AG04450 (cell line): ENCODE measurements at regions not wholly inside any gene's neighbourhood (a gene's known extent, or its start where the extent isn't known, plus 50 kb on each side); places are given as distances from the start of the nearest gene placed in this dataset.

Source experiments
- CTCF ChIA-PET: fragments of 300-600, 350-600 bp; formaldehyde crosslinking; extraction: SDS; loops from one replicate; lab custom pipeline; 2022; ENCODE audit warnings: antibody characterized with exemption, inconsistent platforms; lab: Charles Lee
- POLR2A ChIA-PET: fragments of 350-600 bp; formaldehyde crosslinking; extraction: SDS; loops from one replicate; lab custom pipeline; 2021; ENCODE audit warnings: antibody characterized with exemption, inconsistent platforms; lab: Yijun Ruan, JAX
- DNase-seq: peaks from one replicate; pipeline ENCODE4 v3.0.0-alpha.2; 2011; ENCODE audit warnings: low read depth, low spot score
- H3K27ac ChIP-seq: one replicate; pipeline ENCODE4 v1.5.1; 2012; ENCODE audit warnings: low read depth, low read length, control low read depth
- H3K27me3 ChIP-seq: one replicate; pipeline ENCODE4 v1.6.0; 2012; ENCODE audit warnings: low read length; ENCODE audit not compliant: control insufficient read depth, insufficient read depth
- H3K4me3 ChIP-seq: 2 replicates; pipeline ENCODE4 v1.5.1; 2011; ENCODE audit warnings: mild to moderate bottlenecking, low read depth, low read length, control low read depth
- H3K9me3 ChIP-seq: 2 replicates; pipeline ENCODE4 v1.5.1; 2012; ENCODE audit warnings: low read length; ENCODE audit not compliant: control insufficient read depth, insufficient read depth
- TF ChIP-seq, protein P1 (sequence below): IDR thresholded peaks from 2 replicates; pipeline ENCODE4 v1.5.1; 2011; ENCODE audit warnings: low read depth, low read length, control low read depth, inconsistent platforms

DNA sequence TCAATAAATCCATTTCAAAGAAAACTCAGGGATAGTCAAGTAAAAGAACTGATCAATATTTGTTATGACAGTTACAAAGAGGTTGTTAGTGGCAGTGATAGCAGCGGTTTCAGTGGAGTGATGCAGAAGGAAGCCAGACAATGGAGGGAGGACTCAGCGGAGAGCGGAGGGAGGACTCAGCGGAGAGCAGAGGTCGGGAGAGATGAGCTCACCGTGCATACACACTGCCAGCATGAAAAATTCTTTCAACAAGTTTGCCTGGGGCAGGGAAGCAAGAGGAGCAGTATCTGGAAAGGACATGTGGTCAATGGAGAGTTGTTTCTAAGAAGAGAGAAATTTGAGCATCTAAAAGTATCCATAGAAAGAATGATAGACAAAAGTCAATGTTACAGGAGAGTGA, 60.9 kb upstream of the BCL11A start:
- POLR2A ChIA-PET = no interaction called here
- Histone ChIP-seq H3K27me3 (no peaks in the 10 kb centered on the region), H3K4me3 (no peak overlapping the region), H3K27ac (no peak overlapping the region), H3K9me3 (no peaks in the 10 kb centered on the region)
- TF ChIP-seq, protein P1, sequence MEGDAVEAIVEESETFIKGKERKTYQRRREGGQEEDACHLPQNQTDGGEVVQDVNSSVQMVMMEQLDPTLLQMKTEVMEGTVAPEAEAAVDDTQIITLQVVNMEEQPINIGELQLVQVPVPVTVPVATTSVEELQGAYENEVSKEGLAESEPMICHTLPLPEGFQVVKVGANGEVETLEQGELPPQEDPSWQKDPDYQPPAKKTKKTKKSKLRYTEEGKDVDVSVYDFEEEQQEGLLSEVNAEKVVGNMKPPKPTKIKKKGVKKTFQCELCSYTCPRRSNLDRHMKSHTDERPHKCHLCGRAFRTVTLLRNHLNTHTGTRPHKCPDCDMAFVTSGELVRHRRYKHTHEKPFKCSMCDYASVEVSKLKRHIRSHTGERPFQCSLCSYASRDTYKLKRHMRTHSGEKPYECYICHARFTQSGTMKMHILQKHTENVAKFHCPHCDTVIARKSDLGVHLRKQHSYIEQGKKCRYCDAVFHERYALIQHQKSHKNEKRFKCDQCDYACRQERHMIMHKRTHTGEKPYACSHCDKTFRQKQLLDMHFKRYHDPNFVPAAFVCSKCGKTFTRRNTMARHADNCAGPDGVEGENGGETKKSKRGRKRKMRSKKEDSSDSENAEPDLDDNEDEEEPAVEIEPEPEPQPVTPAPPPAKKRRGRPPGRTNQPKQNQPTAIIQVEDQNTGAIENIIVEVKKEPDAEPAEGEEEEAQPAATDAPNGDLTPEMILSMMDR = no peak
- CTCF ChIA-PET = no interaction called here
- DNase-seq = no peak

DNA sequence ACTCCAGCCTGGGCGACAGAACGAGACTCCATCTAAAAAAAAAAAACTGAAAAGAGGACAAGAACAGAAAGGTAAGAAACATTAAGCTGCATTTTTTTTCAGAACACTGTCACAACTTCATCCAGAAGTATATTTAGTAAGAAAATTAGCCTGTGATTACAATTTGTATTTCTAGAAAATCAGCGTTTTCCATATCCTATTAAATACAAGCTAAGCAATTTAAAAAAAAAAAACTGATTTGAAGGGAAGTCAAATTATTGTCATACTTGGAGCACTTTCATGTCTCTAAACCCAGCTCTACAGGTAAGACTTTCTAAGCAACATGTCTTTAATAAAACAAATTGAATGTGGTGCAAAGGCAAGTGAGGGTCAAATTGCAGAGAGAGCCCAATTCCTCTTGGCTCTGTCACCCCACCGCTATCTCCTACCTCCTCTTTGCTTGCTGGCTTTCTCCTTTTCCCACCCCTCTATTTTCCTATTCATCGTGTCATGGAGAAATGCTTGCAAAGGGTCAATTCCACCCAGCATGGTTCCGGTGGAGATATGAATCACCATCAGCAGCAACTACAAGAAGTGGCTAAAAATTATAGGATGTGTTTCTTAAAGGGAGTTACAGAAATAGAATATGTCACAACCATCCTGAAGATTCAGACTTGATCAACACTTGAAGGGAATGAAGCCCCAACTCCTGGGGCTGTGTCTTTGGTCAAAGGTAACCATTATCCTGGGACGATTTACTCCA, 68.4 kb upstream of the BCL11A start:
- Histone ChIP-seq H3K9me3 (no peaks in the 10 kb centered on the region), H3K4me3 (no peak overlapping the region), H3K27ac (no peak overlapping the region), H3K27me3 (no peaks in the 10 kb centered on the region)
- CTCF ChIA-PET = interaction anchor here (1.0 kb wide), 1 partner anchor 21 kb away, joined by 3 read pairs; no protein-coding TSS in a partner anchor
- no peak for DNase-seq
- POLR2A ChIA-PET = no interaction called here
- TF ChIP-seq, protein P1 = no peak

- CTCF ChIA-PET = interaction anchor here (0.5 kb wide), 1 partner anchor 16 kb away, joined by 3 read pairs; no protein-coding TSS in a partner anchor
- H3K27me3 ChIP-seq = no peaks in the 10 kb centered on the region
- no peaks in the 10 kb centered on the region for H3K9me3 ChIP-seq
- POLR2A ChIA-PET = no interaction called here
- no peak for DNase-seq
- no peak overlapping the region for H3K27ac ChIP-seq
- no peak overlapping the region for H3K4me3 ChIP-seq
- TF ChIP-seq, protein P1 = no peak
Measured at GRCh38 chr2:60623040-60623439, 69.6 kb upstream of the BCL11A start.

GRCh38 chr2:60627412-60627811, 74.0 kb upstream of the BCL11A start:
- ChIA-PET POLR2A (no interaction called here), CTCF (no interaction called here)
- Histone ChIP-seq H3K4me3 (no peak overlapping the region), H3K27me3 (no peaks in the 10 kb centered on the region), H3K9me3 (no peaks in the 10 kb centered on the region), H3K27ac (no peak overlapping the region)
- TF ChIP-seq, protein P1 = no peak
- DNase-seq = no peak

DNA sequence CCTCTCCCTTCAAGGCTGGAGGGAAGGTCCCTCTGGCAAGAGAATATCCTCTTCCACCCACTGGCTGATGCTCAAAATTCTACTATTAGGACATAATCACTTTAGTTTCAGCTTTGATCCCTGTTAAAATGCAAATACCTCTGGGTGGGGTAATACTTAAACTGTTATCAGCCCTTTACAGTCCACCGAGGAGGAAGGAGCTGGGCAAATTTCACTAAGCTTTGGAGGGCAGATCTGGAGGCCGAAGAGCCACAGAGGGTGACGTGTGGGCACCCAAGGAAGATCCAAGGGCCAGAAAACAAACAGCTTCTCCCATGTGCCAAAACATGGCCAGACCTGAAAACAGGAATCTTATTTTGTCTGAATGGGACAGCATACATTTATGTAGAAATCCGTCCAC, 74.6 kb upstream of the BCL11A start:
- H3K9me3 ChIP-seq = no peaks in the 10 kb centered on the region
- no peak overlapping the region for H3K27ac ChIP-seq
- ChIA-PET CTCF (interaction anchor here (1.6 kb wide), 1 partner anchor 15 kb away, joined by 10 read pairs; no protein-coding TSS in a partner anchor), POLR2A (no interaction called here)
- TF ChIP-seq, protein P1 = no peak
- H3K27me3 ChIP-seq = no peaks in the 10 kb centered on the region
- no peak for DNase-seq
- no peak overlapping the region for H3K4me3 ChIP-seq
